Astrocyte (in vitro differentiated cells and primary cell): ENCODE measurements at regions not wholly inside any gene's neighbourhood (a gene's known extent, or its start where the extent isn't known, plus 50 kb on each side); places are given as distances from the start of the nearest gene placed in this dataset.

Experiments used
- DNase-seq: peaks from one replicate; pipeline ENCODE4 v3.0.0-alpha.2; 2010; ENCODE audit warnings: low read depth
- FAIRE-seq: peaks from 2 replicates; lab custom pipeline; 2011; peaks lifted over from hg19 to GRCh38; lab: Jason Lieb, UNC
- H2AFZ ChIP-seq: 2 replicates; pipeline ENCODE4 v1.6.0; 2012; ENCODE audit warnings: low read depth, low read length, inconsistent platforms
- H3K27ac ChIP-seq: 2 replicates; pipeline ENCODE4 v1.5.1; 2011; ENCODE audit warnings: low read depth, low read length, inconsistent platforms
- H3K27me3 ChIP-seq: 2 replicates; pipeline ENCODE4 v1.6.0; 2011; ENCODE audit warnings: low read length, inconsistent platforms; ENCODE audit not compliant: insufficient read depth
- H3K36me3 ChIP-seq: 2 replicates; pipeline ENCODE4 v1.5.1; 2011; ENCODE audit warnings: low read length, inconsistent platforms; ENCODE audit not compliant: insufficient read depth
- H3K4me1 ChIP-seq: 2 replicates; pipeline ENCODE4 v1.5.1; 2011; ENCODE audit warnings: low read length, inconsistent platforms; ENCODE audit not compliant: insufficient read depth
- H3K4me2 ChIP-seq: 2 replicates; pipeline ENCODE4 v1.6.0; 2012; ENCODE audit warnings: low read length, inconsistent platforms
- H3K4me3 ChIP-seq: 2 replicates; pipeline ENCODE4 v1.5.1; 2011; ENCODE audit warnings: low read depth, mild to moderate bottlenecking, low read length, inconsistent platforms; ENCODE audit not compliant: insufficient read depth
- H3K79me2 ChIP-seq: 2 replicates; pipeline ENCODE4 v1.6.0; 2012; ENCODE audit warnings: mild to moderate bottlenecking, low read length, inconsistent platforms; ENCODE audit not compliant: insufficient read depth
- H3K9ac ChIP-seq: 2 replicates; pipeline ENCODE4 v1.6.0; 2012; ENCODE audit warnings: mild to moderate bottlenecking, low read length, inconsistent platforms
- H3K9me3 ChIP-seq: 2 replicates; pipeline ENCODE4 v1.5.1; 2012; ENCODE audit warnings: low read depth, mild to moderate bottlenecking, low read length, inconsistent platforms; ENCODE audit not compliant: insufficient read depth
- H4K20me1 ChIP-seq: 2 replicates; pipeline ENCODE4 v1.6.0; 2012; ENCODE audit warnings: low read length, inconsistent platforms; ENCODE audit not compliant: insufficient read depth
- H3K27ac Mint-ChIP-seq: one replicate; pipeline ENCODE4 v1.8.0; 2021; ENCODE audit warnings: mild to moderate bottlenecking, mixed read lengths; ENCODE audit not compliant: unreplicated experiment
- H3K27me3 Mint-ChIP-seq: one replicate; pipeline ENCODE4 v1.8.0; 2021; ENCODE audit warnings: low read depth, mixed read lengths; ENCODE audit not compliant: unreplicated experiment
- H3K36me3 Mint-ChIP-seq: one replicate; pipeline ENCODE4 v1.8.0; 2021; ENCODE audit warnings: low read depth, mixed read lengths; ENCODE audit not compliant: unreplicated experiment
- H3K4me1 Mint-ChIP-seq: one replicate; pipeline ENCODE4 v1.8.0; 2021; ENCODE audit warnings: low read depth, mixed read lengths; ENCODE audit not compliant: unreplicated experiment
- H3K4me3 Mint-ChIP-seq: one replicate; pipeline ENCODE4 v1.8.0; 2021; ENCODE audit warnings: mild to moderate bottlenecking, moderate library complexity, mixed read lengths; ENCODE audit not compliant: unreplicated experiment
- H3K9me3 Mint-ChIP-seq: one replicate; pipeline ENCODE4 v1.8.0; 2021; ENCODE audit warnings: mild to moderate bottlenecking, mixed read lengths; ENCODE audit not compliant: unreplicated experiment
- CTCF ChIP-seq: IDR thresholded peaks from 2 replicates; pipeline ENCODE4 v1.5.1; 2011; ENCODE audit warnings: low read depth, mild to moderate bottlenecking, inconsistent platforms, low read length, moderate library complexity; ENCODE audit not compliant: insufficient read depth
- EZH2 ChIP-seq: IDR thresholded peaks from 2 replicates; pipeline ENCODE4 v1.6.1; 2012; ENCODE audit warnings: mild to moderate bottlenecking, low read length, inconsistent platforms; ENCODE audit not compliant: insufficient read depth

GRCh38 chr17:77453613-77454241 is 313.0 kb downstream of the SEC14L1 start:
- no peak overlapping the region for H3K27ac Mint-ChIP-seq

GRCh38 chr17:77454242-77455095 is 313.7 kb downstream of the SEC14L1 start:
- Histone ChIP-seq H3K9ac (peak overlapping the region; percentile 76), H3K9me3 (no peaks in the 10 kb centered on the region), H3K27ac (peak overlapping the region; percentile 88), H4K20me1 (peaks cover 98% of the 10 kb centered on the region), H3K79me2 (peaks cover 92% of the 10 kb centered on the region), H3K36me3 (no peaks in the 10 kb centered on the region), H3K27me3 (no peaks in the 10 kb centered on the region), H3K4me1 (peaks cover 72% of the 10 kb centered on the region), H3K4me3 (no peak overlapping the region), H2AFZ (no peak overlapping the region), H3K4me2 (peak overlapping the region; percentile 69)
- Mint-ChIP-seq H3K27me3 (no peaks in the 10 kb centered on the region), H3K9me3 (no peaks in the 10 kb centered on the region), H3K4me3 (peak overlapping the region; percentile 35), H3K27ac (no peak overlapping the region), H3K36me3 (peaks cover 5% of the 10 kb centered on the region), H3K4me1 (peaks cover 39% of the 10 kb centered on the region)
- FAIRE-seq, result no peak
- TF ChIP-seq EZH2 (no peak), CTCF (no peak)
- DNase-seq, result no peak

More at GRCh38 chr17:77453613-77454241, 313.0 kb downstream of the SEC14L1 start:
- H3K4me3 Mint-ChIP-seq, result peak overlapping the region; percentile 50
- Histone ChIP-seq H3K4me3 (no peak overlapping the region), H3K27ac (peak overlapping the region; percentile 88), H2AFZ (no peak overlapping the region), H3K9me3 (no peaks in the 10 kb centered on the region), H3K36me3 (no peaks in the 10 kb centered on the region), H3K9ac (peak overlapping the region; percentile 76), H4K20me1 (peaks cover 98% of the 10 kb centered on the region), H3K79me2 (peaks cover 92% of the 10 kb centered on the region), H3K4me1 (peaks cover 72% of the 10 kb centered on the region), H3K4me2 (peak overlapping the region; percentile 69), H3K27me3 (no peaks in the 10 kb centered on the region)
- DNase-seq (no peak), FAIRE-seq (no peak)
- peaks cover 38% of the 10 kb centered on the region for H3K4me1 Mint-ChIP-seq
- no peak for TF ChIP-seq EZH2
- no peak for TF ChIP-seq CTCF
- no peaks in the 10 kb centered on the region for H3K27me3 Mint-ChIP-seq
- no peaks in the 10 kb centered on the region for H3K9me3 Mint-ChIP-seq
- peaks cover 5% of the 10 kb centered on the region for H3K36me3 Mint-ChIP-seq
